ENCODE measurements at regions not wholly inside any gene's neighbourhood (a gene's known extent, or its start where the extent isn't known, plus 50 kb on each side); places are given as distances from the start of the nearest gene placed in this dataset.
A peak's percentile ranks its signal among the peaks of the same experiment; 100 is the strongest.

- no peak for TF ChIP-seq POLR2AphosphoS5 (IDR thresholded peaks at IDR 0.05; ENCODE audit: insufficient read depth, low read depth, low read length)
- no peak for TF ChIP-seq JUN (IDR thresholded peaks at IDR 0.05; ENCODE audit: borderline replicate concordance, insufficient read depth, insufficient read length, low read depth)
- no peak for TF ChIP-seq FOS (IDR thresholded peaks at IDR 0.05; ENCODE audit: borderline replicate concordance, insufficient read depth, low read length)
- no peak for TF ChIP-seq POLR2A (IDR thresholded peaks at IDR 0.05; ENCODE audit: low read depth, low read length)
- TF ChIP-seq MYC (IDR thresholded peaks at IDR 0.05; ENCODE audit: low read depth, low read length), result no peak
- ChIA-PET CTCF (no interaction called here), POLR2A (no interaction called here)
- Histone ChIP-seq H3K9me3 (replicated peaks; ENCODE audit: control insufficient read depth, insufficient read depth, low read length) (no peaks in the 10 kb centered on the region), H3K27me3 (ENCODE audit: control insufficient read depth in 2 of 2, insufficient read depth in 2 of 2, low read length in 2 of 2) (no peaks in the 10 kb centered on the region), H3K27ac (ENCODE audit: insufficient read depth, low read depth, low read length) (no peak overlapping the region), H3K4me1 (ENCODE audit: control insufficient read depth, extremely low read depth, insufficient read depth, low read length) (no peaks in the 10 kb centered on the region), H3K4me3 (replicated peaks in 1 of 3; ENCODE audit: insufficient read depth in 1 of 3, low read depth in 1 of 3, low read length in 3 of 3) (no peak overlapping the region), H3K9ac (replicated peaks; ENCODE audit: extremely low read depth, insufficient read depth, low read length) (no peak overlapping the region), H3K4me2 (ENCODE audit: insufficient read depth, low read length) (no peak overlapping the region), H3K36me3 (ENCODE audit: control insufficient read depth in 2 of 2, extremely low read depth in 1 of 2, insufficient read depth in 2 of 2, low read length in 2 of 2) (no peaks in the 10 kb centered on the region), H3K9me1 (replicated peaks; ENCODE audit: control insufficient read depth, extremely low read depth, insufficient read depth, low read length) (no peaks in the 10 kb centered on the region), H3K79me2 (ENCODE audit: control insufficient read depth, insufficient read depth, low read length) (no peaks in the 10 kb centered on the region), H2AFZ (ENCODE audit: low read depth, low read length) (no peak overlapping the region), H4K20me1 (replicated peaks; ENCODE audit: control insufficient read depth, extremely low read depth, insufficient read depth, low read length) (no peaks in the 10 kb centered on the region)
- FAIRE-seq (peak; percentile 38), DNase-seq (ENCODE audit: low read depth, low spot score) (no peak)
- BruUV-seq (replicated peaks), result no TSS peak
- intact Hi-C loops (cut with micrococcal nuclease), result no loop called here
- dilution Hi-C loops (cut with MboI; ENCODE audit: extremely low pct_ligation_motif_present, low sequenced_read_pairs), result no loop called here
These were observed 467.9 kb downstream of the PCDH11X start for GRCh38 chrX:92247076-92247475.

- BruUV-seq (replicated peaks), result no TSS peak
These were observed 469.9 kb downstream of the PCDH11X start for GRCh38 chrX:92249125-92249524.

More at GRCh38 chrX:92249125-92249524, 469.9 kb downstream of the PCDH11X start:
- Histone ChIP-seq H3K27me3 (ENCODE audit: control insufficient read depth in 2 of 2, insufficient read depth in 2 of 2, low read length in 2 of 2) (no peaks in the 10 kb centered on the region), H3K9me1 (replicated peaks; ENCODE audit: control insufficient read depth, extremely low read depth, insufficient read depth, low read length) (no peaks in the 10 kb centered on the region), H3K9ac (replicated peaks; ENCODE audit: extremely low read depth, insufficient read depth, low read length) (no peak overlapping the region), H3K4me1 (ENCODE audit: control insufficient read depth, extremely low read depth, insufficient read depth, low read length) (no peaks in the 10 kb centered on the region), H3K79me2 (ENCODE audit: control insufficient read depth, insufficient read depth, low read length) (no peaks in the 10 kb centered on the region), H3K9me3 (replicated peaks; ENCODE audit: control insufficient read depth, insufficient read depth, low read length) (no peaks in the 10 kb centered on the region), H4K20me1 (replicated peaks; ENCODE audit: control insufficient read depth, extremely low read depth, insufficient read depth, low read length) (no peaks in the 10 kb centered on the region), H3K36me3 (ENCODE audit: control insufficient read depth in 2 of 2, extremely low read depth in 1 of 2, insufficient read depth in 2 of 2, low read length in 2 of 2) (no peaks in the 10 kb centered on the region), H3K4me3 (replicated peaks in 1 of 3; ENCODE audit: insufficient read depth in 1 of 3, low read depth in 1 of 3, low read length in 3 of 3) (no peak overlapping the region), H2AFZ (ENCODE audit: low read depth, low read length) (no peak overlapping the region), H3K27ac (ENCODE audit: insufficient read depth, low read depth, low read length) (no peak overlapping the region), H3K4me2 (ENCODE audit: insufficient read depth, low read length) (no peak overlapping the region)
- TF ChIP-seq EZH2 (IDR thresholded peaks at IDR 0.05; ENCODE audit: borderline replicate concordance, low read depth, low read length, severe bottlenecking) (no peak), JUN (IDR thresholded peaks at IDR 0.05; ENCODE audit: borderline replicate concordance, insufficient read depth, insufficient read length, low read depth) (no peak), POLR2AphosphoS5 (IDR thresholded peaks at IDR 0.05; ENCODE audit: insufficient read depth, low read depth, low read length) (no peak), CTCF (IDR thresholded peaks at IDR 0.05; ENCODE audit: extremely low read depth in 1 of 2, insufficient read depth in 1 of 2, low read depth in 1 of 2, low read length in 2 of 2) (no peak), MYC (IDR thresholded peaks at IDR 0.05; ENCODE audit: low read depth, low read length) (no peak), MAX (IDR thresholded peaks at IDR 0.05; ENCODE audit: insufficient read depth, insufficient read length) (no peak), GATA2 (IDR thresholded peaks at IDR 0.05; ENCODE audit: insufficient read depth, insufficient read length, low read depth, low read length) (no peak), POLR2A (IDR thresholded peaks at IDR 0.05; ENCODE audit: low read depth, low read length) (no peak), FOS (IDR thresholded peaks at IDR 0.05; ENCODE audit: borderline replicate concordance, insufficient read depth, low read length) (no peak)
- CTCF ChIA-PET, result no interaction called here
- dilution Hi-C loops (cut with MboI; ENCODE audit: extremely low pct_ligation_motif_present, low sequenced_read_pairs) (no loop called here), intact Hi-C loops (cut with micrococcal nuclease) (no loop called here)
- POLR2A ChIA-PET, result no interaction called here
- no peak for DNase-seq (ENCODE audit: low read depth, low spot score)
- FAIRE-seq, result no peak

Data from endothelial cell of umbilical vein (primary cell).